ENCODE measurements at regions not wholly inside any gene's neighbourhood (a gene's known extent, or its start where the extent isn't known, plus 50 kb on each side); places are given as distances from the start of the nearest gene placed in this dataset.

GRCh38 chr5:118778941-118779340 lies 209.4 kb downstream of the DTWD2 start:
- DNase-seq, result no peak

- no peak for DNase-seq
These were observed 211.1 kb downstream of the DTWD2 start for GRCh38 chr5:118777189-118777736.

DNA sequence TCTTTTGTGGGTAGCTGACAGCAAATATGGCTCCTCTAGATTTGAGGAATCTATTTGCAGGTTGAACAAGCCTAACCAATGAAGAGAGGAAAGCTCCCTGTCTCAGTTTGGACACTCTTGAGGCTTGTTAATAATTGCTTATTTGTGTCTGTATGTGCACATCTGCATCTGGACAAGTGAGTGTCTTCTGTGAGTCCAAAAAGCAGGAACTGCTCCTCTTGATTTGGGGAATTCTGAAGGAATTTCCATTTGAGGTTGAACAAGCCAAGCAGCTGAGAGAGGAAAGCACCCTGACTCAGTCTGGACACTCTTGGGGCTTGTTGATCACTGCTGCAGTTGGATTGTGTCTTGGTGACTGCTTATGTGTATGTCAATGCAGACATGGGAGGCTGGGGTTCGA lies 211.6 kb downstream of the DTWD2 start:
- DNase-seq, result no peak

DNA sequence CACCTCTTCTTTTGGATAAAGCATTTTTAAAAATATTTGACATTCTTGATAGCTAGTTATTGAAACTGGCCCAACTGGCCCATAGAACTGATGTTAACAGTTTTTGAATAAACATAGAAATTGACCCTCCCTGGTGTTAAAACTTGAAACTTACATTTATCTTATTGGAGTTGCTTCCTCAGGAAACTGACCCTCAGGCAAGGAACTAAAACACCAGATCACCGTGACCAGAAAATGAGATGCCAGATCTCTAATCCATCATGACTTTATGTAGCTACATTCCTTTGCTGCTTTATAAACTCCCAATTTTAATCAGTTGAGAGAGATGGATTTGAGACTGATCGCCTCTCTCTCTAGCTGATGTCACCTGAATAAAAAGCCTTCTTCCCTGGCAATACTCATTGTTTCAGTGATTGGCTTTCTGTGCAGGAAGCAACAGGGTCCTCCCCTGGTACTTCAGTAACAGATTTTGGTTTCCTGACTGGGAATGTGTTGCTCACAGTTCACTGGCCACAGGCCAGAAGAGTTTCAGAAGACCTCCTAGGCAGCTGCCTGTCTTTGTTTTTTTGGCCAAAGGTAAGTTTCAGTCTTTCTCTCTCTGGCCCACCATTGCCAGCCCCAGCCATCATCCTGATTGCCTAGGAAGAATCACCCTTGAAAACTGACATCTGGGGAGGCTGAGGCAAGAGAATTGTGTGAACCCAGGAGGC lies 212.4 kb downstream of the DTWD2 start:
- DNase-seq, result no peak

DNA sequence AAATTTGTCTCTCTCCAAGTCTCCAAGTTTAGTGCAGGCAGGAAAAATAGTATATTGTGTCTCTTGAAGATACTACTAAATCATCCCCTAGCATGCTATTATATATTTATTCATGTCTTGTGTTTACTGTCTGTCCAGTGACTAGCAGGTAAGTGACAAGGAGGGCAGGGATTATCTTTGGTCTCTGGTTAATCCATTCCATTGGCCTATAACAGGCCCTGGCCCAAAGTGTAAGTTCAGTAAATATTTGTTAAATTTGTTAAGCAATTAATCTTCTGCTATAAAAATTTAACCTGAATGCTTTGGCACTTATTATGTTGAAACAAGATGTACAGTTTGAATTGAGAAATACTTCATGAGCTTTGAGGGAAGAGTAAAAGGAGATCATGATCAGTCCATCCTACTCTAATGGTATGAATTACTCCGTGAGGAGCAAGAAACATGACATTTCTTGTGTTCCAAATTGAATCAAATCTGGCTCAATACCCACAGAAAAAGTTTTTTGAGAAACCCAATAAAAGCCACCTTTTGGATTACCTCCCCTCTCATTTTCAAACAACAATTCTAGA lies 219.7 kb downstream of the DTWD2 start:
- DNase-seq, result no peak

DNA sequence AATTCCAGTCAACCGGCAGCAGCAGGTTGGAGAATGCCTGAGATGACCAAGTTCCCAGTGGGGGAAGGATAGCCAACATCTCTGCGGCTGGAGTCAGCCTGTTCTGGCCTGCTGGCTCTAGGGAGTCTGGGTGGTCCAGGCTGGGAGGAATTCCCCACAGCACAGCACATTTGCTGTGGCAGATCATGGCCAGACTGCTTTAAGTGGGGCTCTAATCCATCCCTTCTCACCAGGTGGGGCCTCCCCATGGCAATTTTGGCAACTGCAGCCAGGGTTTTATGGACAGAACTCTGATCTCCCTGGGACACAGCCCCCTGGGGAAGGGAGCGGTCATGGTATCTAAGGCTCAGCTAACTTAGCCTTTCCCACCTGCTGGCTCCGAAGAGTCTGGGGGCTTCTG lies 226.1 kb downstream of the DTWD2 start:
- DNase-seq, result no peak

DNA sequence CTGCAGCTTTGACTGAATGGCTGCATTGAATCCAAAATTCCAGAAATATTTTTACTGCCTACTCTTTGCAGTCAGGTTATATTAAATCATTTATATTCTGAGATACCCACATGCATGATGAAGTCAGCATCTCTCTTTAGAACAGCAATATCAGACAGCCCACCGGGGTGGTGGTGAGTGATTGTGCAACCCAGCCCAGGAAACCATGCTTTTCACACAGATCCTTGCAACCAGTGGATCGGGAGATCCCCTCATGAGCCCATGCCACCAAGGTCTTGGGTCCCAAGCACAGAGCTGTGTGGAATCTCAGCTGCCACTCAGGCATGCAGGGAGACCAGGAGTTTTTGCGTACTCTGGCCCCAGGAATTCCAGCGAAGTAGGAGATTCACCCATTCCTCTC lies 226.5 kb downstream of the DTWD2 start:
- DNase-seq, result no peak

GRCh38 chr5:118752969-118753368 lies 235.4 kb downstream of the DTWD2 start:
- DNase-seq, result no peak

DNA sequence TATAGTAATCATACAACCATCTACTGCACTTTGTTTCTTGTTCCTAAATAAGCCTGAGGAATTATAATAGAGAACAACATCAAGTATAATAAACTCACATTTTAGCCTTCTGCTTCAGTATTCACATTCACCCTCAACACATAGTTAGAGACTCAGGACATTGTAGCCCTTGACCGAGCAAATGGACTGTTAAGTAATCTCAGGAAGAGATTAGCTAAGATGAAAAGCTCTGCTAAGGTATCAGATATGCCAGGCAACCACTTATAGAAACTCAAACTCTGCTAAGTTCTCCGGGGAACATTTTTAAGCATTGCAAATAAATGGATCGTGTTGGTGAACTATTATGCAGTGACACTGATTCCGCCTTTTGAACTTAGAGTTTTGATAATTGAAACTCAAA lies 252.0 kb downstream of the DTWD2 start:
- DNase-seq, result no peak

- DNase-seq, result no peak
These were observed 255.0 kb downstream of the DTWD2 start for GRCh38 chr5:118733394-118733793.

DNA sequence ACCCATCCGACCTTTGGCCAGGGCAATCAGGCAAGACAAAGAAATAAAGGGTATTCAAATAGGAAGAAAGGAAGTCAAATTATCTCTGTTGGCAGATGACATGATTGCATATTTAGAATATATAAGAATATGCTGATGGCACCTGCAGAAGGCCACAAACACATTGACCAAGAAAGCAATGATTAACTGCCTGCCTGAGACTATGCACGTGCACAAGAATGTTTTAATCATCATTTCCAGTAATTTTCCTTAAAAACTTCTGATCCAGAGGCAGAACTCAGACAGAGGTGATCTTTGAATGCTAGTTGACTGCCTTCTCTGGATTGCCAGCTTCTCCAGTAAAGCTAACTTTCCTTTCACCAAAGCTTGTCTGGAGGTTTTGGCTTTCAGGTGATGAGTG lies 260.2 kb downstream of the DTWD2 start:
- DNase-seq, result no peak

- DNase-seq, result no peak
These were observed 261.5 kb downstream of the DTWD2 start for GRCh38 chr5:118726891-118727290.

- DNase-seq, result no peak
These were observed 265.4 kb downstream of the DTWD2 start for GRCh38 chr5:118723021-118723338.

- DNase-seq, result no peak
These were observed 266.0 kb downstream of the DTWD2 start for GRCh38 chr5:118722122-118723020.

GRCh38 chr5:118711727-118712126 lies 276.6 kb downstream of the DTWD2 start:
- DNase-seq, result no peak

DNA sequence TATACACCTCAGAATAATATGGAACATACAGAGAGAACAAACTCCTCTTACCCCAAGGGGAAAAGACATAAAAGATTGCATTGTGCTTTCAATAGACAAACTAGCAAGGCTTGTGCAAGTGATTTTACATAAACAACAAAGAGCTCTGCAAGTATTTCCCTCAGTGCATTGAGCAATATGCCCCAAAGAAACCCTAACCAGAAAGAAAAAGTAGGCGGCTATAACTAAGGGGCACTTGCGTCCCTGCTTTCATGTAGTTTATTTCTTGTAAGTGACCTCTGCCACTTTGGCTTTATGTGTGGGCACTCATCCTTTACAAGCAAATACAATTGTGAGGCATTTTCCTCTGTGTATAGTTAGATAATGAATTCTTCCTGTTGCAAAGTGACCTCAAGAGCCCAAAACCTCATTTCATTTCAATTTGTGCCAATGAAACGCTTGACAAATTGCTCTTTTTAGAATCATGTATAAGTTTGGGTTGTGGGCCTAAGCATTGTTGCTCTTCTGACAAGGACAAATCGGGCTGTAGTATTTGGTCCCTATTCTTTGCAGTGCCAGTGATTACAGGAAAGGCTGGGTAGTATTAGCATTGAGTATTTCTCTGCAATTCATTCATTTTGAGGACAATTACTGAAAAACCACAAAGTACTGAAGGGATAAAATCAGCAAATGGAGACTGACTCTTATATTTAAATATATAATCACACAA lies 282.2 kb downstream of the DTWD2 start:
- no peak for DNase-seq

DNA sequence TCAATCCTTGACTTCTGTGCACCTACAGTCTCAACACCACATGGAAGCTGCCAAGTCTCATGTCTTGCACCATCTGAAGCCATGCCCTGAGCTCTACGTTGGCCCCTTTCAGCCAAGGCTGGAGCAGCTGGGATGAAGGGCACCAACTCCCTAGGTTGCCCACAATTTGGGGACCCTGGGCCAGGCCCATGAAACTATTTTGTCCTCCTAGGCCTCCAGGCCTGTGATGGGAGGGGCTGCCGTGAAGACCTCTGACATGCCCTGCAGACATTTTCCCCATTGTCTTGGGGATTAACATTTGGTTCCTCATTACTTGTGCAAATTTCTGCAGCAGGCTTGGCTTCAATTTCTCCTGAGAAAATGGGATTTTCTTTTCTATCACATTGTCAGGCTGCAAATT lies 285.1 kb downstream of the DTWD2 start:
- no peak for DNase-seq

- no peak for DNase-seq
These were observed 286.6 kb downstream of the DTWD2 start for GRCh38 chr5:118701791-118702190.

GRCh38 chr5:118700510-118700909 lies 287.8 kb downstream of the DTWD2 start:
- DNase-seq, result no peak

DNA sequence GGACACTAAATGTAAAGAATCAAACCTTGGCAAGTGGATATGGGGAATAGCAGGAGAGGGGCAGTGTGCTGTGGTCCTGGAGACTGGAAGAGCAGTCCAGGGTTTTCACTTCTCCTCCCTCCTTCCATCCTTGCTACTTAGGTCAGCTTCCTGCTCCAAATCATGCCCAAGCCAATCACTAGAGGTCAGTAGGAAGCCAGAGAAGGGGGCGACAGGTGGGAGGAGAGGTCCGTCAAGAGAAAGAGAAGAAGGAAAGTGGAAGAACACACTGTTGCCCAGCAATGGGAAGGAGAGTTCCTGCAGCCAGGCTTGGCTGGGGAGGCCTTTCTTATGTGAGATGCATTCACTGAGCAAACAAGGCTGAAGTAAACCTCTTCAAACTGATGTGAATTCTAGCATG lies 289.6 kb downstream of the DTWD2 start:
- DNase-seq, result no peak

- no peak for DNase-seq
These were observed 292.3 kb downstream of the DTWD2 start for GRCh38 chr5:118696076-118696475.

DNA sequence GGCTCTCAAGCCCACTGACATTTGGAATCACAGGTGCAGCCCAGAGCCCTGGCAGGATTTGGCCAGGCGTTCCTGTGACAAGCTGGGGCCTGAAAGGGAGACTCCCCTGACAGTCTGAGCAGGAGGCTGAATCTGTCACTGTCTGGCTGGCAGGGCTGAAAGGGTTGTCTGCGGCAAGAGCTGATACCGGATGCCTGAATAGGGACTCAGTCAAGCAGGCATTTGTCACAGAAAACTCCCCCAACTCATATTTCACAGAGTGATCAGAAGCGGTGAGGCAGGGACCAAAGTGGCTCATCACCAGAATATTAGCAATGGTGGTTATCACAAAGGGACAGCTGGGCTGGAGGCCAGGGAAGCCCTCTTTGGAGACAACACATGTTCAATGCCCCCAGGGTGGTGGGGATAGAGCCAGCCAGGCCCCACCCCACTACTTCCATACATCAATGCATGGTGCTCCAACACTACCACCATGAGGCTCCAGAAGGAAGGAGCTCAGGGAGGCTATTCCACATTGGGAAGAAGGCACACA lies 295.5 kb downstream of the DTWD2 start:
- DNase-seq, result peak; percentile 31
